Fibroblast of lung (primary cell): ENCODE measurements at regions not wholly inside any gene's neighbourhood (a gene's known extent, or its start where the extent isn't known, plus 50 kb on each side); places are given as distances from the start of the nearest gene placed in this dataset.

Experiments used
- EZH2 ChIP-seq: IDR thresholded peaks from 2 replicates; pipeline ENCODE4 v1.5.1; 2012; ENCODE audit warnings: low read length, control low read depth, mild to moderate bottlenecking; ENCODE audit errors: missing control alignments
- TF ChIP-seq, protein P1 (sequence below), 2 donors: IDR thresholded peaks in 1 of 2; conservative IDR thresholded peaks in 1 of 2; 1 replicate in 1 of 2; 2 replicates in 1 of 2; pipeline ENCODE4 v1.5.1; 2011 to 2012; ENCODE audit warnings: low read length in 2 of 2, control low read depth in 1 of 2, inconsistent platforms in 1 of 2, low read depth in 1 of 2, mild to moderate bottlenecking in 1 of 2

DNA sequence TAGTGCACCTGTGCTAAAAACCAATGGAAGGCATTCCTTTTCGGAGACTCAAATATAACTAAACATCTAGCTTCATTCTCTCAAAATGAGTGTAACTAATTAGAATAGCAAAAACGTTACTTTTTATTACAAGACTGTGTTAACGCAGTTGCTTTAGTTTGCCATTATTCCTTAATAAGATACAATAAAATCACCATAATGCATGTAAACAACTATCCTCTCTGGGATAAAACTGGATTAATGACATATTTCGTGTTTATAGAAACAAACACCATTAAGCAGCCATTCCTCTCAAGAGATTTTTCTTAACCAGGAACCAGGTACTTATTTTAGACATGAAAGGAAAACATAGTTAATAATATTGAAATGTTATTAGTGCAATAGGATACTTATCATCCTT lies 512.8 kb upstream of the B3GALT2 start:
- TF ChIP-seq, protein P1, sequence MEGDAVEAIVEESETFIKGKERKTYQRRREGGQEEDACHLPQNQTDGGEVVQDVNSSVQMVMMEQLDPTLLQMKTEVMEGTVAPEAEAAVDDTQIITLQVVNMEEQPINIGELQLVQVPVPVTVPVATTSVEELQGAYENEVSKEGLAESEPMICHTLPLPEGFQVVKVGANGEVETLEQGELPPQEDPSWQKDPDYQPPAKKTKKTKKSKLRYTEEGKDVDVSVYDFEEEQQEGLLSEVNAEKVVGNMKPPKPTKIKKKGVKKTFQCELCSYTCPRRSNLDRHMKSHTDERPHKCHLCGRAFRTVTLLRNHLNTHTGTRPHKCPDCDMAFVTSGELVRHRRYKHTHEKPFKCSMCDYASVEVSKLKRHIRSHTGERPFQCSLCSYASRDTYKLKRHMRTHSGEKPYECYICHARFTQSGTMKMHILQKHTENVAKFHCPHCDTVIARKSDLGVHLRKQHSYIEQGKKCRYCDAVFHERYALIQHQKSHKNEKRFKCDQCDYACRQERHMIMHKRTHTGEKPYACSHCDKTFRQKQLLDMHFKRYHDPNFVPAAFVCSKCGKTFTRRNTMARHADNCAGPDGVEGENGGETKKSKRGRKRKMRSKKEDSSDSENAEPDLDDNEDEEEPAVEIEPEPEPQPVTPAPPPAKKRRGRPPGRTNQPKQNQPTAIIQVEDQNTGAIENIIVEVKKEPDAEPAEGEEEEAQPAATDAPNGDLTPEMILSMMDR (conservative IDR thresholded peaks at IDR 0.05 in 1 of 2, IDR thresholded peaks at IDR 0.05 in 1 of 2; ENCODE audit: low read depth in 1 of 2, low read length in 2 of 2): no peak
- no peak for TF ChIP-seq EZH2
